PFSK-1 (cell line): ENCODE measurements at regions not wholly inside any gene's neighbourhood (a gene's known extent, or its start where the extent isn't known, plus 50 kb on each side); places are given as distances from the start of the nearest gene placed in this dataset.

Experiments
- FOXP2 ChIP-seq: optimal IDR thresholded peaks from 2 replicates; pipeline ENCODE3; 2011; ENCODE audit warnings: borderline replicate concordance, control low read depth, inconsistent platforms; ENCODE audit not compliant: insufficient read depth; ENCODE audit errors: extremely low read length, extremely low read depth
- POLR2AphosphoS5 ChIP-seq: IDR thresholded peaks from 2 replicates; pipeline ENCODE4 v1.6.1; 2012; ENCODE audit warnings: low read depth, mild to moderate bottlenecking, control low read depth, low read length, moderate library complexity
- SIN3A ChIP-seq: IDR thresholded peaks from 2 replicates; pipeline ENCODE4 v1.6.1; 2012; ENCODE audit warnings: mild to moderate bottlenecking, low read length, moderate library complexity, borderline replicate concordance; ENCODE audit not compliant: insufficient read depth
- TAF1 ChIP-seq: IDR thresholded peaks from 2 replicates; pipeline ENCODE4 v1.6.1; 2012; ENCODE audit warnings: low read length, control low read depth, borderline replicate concordance; ENCODE audit not compliant: insufficient read depth
- TF ChIP-seq, protein P1 (sequence below), 2 experiments: IDR thresholded peaks; 2 replicates each; pipeline versions ENCODE4 v1.6.1 to v1.8.0; 2011 to 2012; ENCODE audit warnings: low read depth in 2 of 2, low read length in 2 of 2, control low read depth in 1 of 2, inconsistent platforms in 1 of 2, mild to moderate bottlenecking in 1 of 2, moderate library complexity in 1 of 2; ENCODE audit not compliant: insufficient read depth in 1 of 2

DNA sequence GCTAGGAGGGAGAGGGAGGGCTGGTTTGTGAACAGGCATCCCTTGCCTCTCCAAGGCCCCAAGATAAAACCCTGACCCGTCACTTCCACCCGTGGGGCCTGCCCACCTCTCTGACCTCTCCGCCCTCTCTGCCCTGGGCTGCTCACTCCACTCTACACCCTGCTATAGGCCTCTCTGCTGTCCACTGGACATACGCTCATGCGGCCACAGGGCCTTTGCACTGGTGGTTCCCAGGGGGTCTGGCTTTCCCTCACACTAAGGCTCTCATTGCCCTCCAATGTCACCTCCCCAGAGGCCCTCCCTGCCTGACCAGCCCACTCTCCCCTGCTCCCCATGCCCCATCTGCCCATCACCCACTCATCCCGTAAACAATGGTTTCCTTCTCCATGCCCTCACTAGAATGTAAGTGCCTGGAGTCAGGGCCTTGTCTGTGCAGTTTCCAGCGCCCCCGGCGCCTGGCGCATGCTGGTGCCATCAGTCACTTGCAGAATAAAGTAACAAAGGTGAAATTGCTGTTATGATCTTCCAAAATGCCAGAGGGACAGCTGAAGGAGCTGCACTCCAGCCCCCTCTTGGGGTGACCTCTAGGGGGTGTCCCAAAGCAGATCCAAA, 73.6 kb downstream of the RFLNA start:
- TF ChIP-seq, protein P1, sequence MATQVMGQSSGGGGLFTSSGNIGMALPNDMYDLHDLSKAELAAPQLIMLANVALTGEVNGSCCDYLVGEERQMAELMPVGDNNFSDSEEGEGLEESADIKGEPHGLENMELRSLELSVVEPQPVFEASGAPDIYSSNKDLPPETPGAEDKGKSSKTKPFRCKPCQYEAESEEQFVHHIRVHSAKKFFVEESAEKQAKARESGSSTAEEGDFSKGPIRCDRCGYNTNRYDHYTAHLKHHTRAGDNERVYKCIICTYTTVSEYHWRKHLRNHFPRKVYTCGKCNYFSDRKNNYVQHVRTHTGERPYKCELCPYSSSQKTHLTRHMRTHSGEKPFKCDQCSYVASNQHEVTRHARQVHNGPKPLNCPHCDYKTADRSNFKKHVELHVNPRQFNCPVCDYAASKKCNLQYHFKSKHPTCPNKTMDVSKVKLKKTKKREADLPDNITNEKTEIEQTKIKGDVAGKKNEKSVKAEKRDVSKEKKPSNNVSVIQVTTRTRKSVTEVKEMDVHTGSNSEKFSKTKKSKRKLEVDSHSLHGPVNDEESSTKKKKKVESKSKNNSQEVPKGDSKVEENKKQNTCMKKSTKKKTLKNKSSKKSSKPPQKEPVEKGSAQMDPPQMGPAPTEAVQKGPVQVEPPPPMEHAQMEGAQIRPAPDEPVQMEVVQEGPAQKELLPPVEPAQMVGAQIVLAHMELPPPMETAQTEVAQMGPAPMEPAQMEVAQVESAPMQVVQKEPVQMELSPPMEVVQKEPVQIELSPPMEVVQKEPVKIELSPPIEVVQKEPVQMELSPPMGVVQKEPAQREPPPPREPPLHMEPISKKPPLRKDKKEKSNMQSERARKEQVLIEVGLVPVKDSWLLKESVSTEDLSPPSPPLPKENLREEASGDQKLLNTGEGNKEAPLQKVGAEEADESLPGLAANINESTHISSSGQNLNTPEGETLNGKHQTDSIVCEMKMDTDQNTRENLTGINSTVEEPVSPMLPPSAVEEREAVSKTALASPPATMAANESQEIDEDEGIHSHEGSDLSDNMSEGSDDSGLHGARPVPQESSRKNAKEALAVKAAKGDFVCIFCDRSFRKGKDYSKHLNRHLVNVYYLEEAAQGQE (IDR thresholded peaks at IDR 0.05; ENCODE audit: insufficient read depth in 1 of 2, low read depth in 2 of 2, low read length in 2 of 2) = no peak
- TF ChIP-seq SIN3A = no peak
- no peak for TF ChIP-seq TAF1
- TF ChIP-seq POLR2AphosphoS5 = no peak
- no peak for TF ChIP-seq FOXP2

DNA sequence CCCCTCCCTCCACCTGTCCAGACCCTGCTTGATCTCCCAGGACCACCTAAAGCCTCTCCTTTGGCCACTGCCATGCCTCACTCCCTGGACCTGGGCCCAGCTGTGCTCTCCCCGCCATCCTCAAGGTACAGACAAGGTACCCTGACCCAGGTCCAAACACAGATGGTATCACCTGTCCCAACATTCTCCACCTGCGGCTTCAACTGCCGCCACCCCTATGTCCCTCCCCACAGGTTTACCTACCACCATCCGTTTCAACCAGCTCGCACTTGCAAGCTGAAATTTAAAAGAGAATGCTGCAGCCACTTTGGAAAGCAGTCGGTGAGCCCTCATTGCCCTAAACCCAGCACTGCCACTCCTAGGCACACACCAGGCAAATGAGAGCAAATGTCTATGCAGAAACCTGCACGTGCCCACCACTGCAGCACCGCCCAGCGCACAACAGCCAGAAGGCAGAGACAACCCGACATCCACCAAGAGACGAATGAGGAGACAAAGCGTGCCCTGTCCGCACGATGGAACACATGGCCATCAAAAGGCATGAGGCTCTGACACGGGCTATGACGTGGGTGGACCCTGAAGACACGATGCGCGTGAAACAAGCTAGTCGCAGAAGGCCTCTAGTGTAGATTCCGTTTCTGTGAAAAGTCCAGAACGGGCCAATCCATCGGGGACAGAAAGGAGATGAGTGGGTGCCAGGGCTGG, 71.0 kb downstream of the RFLNA start:
- TF ChIP-seq TAF1 = no peak
- TF ChIP-seq, protein P1 (IDR thresholded peaks at IDR 0.05; ENCODE audit: insufficient read depth in 1 of 2, low read depth in 2 of 2, low read length in 2 of 2) = no peak
- TF ChIP-seq POLR2AphosphoS5 = no peak
- no peak for TF ChIP-seq SIN3A
- no peak for TF ChIP-seq FOXP2
